Vagina (tissue), 2 donors: ENCODE measurements at regions not wholly inside any gene's neighbourhood (a gene's known extent, or its start where the extent isn't known, plus 50 kb on each side); places are given as distances from the start of the nearest gene placed in this dataset.

ENCODE experiments used
- DNase-seq, 2 donors: peaks; one replicate each; pipeline ENCODE4 v3.0.0-alpha.2; 2017; ENCODE audit errors: extremely low spot score in 2 of 2
- H3K27ac ChIP-seq: fragments of 200-600 bp; sonication (generic); one replicate; pipeline ENCODE4 v1.5.1; 2019
- H3K27me3 ChIP-seq: fragments of 200-600 bp; sonication (generic); one replicate; pipeline ENCODE4 v1.5.1; 2019
- H3K36me3 ChIP-seq, 2 donors: fragments of 200-600 bp; sonication (generic); one replicate each; pipeline ENCODE4 v1.5.1; 2017 to 2019
- H3K4me1 ChIP-seq: fragments of 200-600 bp; sonication (generic); one replicate; pipeline ENCODE4 v1.5.1; 2019
- H3K4me3 ChIP-seq, 2 donors: fragments of 200-600 bp; sonication (generic); 1 replicate in 1 of 2; 2 replicates in 1 of 2; pipeline ENCODE4 v1.5.1; 2016 to 2019
- H3K9me3 ChIP-seq: fragments of 200-600 bp; sonication (generic); one replicate; pipeline ENCODE4 v1.5.1; 2019
- POLR2A ChIP-seq, 2 donors: fragments of 450-650 bp; IDR thresholded peaks; one replicate each; pipeline ENCODE4 v1.6.1; 2017; ENCODE audit warnings: antibody characterized with exemption in 2 of 2, mild to moderate bottlenecking in 2 of 2, moderate library complexity in 2 of 2
- POLR2AphosphoS5 ChIP-seq, 2 donors: sonication (generic); formaldehyde crosslinking; IDR thresholded peaks; one replicate each; pipeline ENCODE4 v1.9.0; 2017; ENCODE audit warnings: antibody characterized with exemption in 2 of 2, mild to moderate bottlenecking in 2 of 2, low read depth in 1 of 2; ENCODE audit not compliant: insufficient read depth in 1 of 2
- intact Hi-C: fragments of 100-400 bp; cut with DNase I; formaldehyde crosslinking; loops from one replicate; pipeline ENCODE4 v1.15.1; 2023
- TF ChIP-seq, protein P1 (sequence below), 3 experiments: fragments of 450-650 bp in 2 of 3; fragments of 200-600 bp in 1 of 3; sonication (generic) in 1 of 3; IDR thresholded peaks; one replicate each; pipeline ENCODE4 v1.5.1; 2017 to 2019; ENCODE audit warnings: antibody characterized with exemption in 3 of 3, mild to moderate bottlenecking in 2 of 3, moderate library complexity in 2 of 3

DNA sequence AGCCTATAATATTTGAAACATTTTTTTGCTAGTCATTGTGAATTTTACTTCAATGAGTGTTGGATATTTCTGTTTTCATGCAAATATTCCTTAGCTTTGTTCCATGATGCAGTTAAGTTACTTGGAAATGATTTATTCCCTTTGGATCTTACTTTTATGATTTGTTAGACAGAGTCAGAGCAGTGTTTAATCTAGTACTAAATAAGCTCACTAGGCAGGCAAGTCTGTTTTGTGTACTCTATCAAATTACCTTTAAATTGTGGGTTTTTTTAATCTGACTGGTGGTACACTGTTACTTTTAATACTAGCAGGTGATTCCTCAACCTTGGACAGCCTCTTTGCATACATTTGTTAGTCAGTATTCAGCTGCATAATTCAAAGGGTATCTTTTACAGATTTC is 173.3 kb upstream of the MBNL1 start:
- H3K4me1 ChIP-seq: peaks cover 25% of the 10 kb centered on the region
- H3K4me3 ChIP-seq: no peak overlapping the region
- peak overlapping the region; percentile 10 for H3K27ac ChIP-seq
- H3K27me3 ChIP-seq: no peaks in the 10 kb centered on the region
- DNase-seq: no peak
- no peaks in the 10 kb centered on the region for H3K36me3 ChIP-seq
- intact Hi-C loops: no loop called here
- TF ChIP-seq POLR2AphosphoS5 (IDR thresholded peaks at IDR 0.05; ENCODE audit: insufficient read depth in 1 of 2, low read depth in 1 of 2): no peak
- no peak for TF ChIP-seq POLR2A (IDR thresholded peaks at IDR 0.05)
- TF ChIP-seq, protein P1, sequence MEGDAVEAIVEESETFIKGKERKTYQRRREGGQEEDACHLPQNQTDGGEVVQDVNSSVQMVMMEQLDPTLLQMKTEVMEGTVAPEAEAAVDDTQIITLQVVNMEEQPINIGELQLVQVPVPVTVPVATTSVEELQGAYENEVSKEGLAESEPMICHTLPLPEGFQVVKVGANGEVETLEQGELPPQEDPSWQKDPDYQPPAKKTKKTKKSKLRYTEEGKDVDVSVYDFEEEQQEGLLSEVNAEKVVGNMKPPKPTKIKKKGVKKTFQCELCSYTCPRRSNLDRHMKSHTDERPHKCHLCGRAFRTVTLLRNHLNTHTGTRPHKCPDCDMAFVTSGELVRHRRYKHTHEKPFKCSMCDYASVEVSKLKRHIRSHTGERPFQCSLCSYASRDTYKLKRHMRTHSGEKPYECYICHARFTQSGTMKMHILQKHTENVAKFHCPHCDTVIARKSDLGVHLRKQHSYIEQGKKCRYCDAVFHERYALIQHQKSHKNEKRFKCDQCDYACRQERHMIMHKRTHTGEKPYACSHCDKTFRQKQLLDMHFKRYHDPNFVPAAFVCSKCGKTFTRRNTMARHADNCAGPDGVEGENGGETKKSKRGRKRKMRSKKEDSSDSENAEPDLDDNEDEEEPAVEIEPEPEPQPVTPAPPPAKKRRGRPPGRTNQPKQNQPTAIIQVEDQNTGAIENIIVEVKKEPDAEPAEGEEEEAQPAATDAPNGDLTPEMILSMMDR (IDR thresholded peaks at IDR 0.05): no peak
- no peaks in the 10 kb centered on the region for H3K9me3 ChIP-seq

DNA sequence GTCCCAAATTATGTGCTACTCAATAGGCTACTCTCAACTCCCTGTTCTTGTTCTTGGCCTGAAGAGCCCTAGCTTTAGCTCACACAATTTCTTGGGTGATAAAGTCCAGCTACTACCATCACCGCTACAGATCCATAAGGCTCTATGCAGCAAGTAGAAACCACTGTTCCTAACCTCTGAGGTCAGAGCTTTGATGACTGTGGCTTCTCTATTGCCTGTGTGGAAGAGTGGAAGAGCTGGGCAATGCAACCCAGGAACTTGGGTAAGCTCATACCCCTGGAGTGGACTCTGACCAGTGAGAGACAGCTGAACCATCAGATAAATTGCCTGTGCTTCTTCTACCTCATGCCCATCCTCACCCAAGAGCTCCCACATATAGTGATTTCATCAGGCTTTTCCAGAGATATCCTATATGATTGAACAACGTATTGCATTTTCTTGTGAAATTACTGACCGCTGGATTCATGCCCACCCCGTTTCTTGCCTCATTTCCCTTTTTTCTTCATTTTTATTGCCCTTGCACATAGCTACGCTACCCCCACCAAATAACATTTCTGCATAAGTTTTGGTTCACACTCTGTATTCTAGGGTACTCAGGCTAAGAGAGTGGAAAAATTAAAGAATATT is 172.3 kb upstream of the MBNL1 start:
- intact Hi-C loops: no loop called here
- Histone ChIP-seq H3K9me3 (no peaks in the 10 kb centered on the region), H3K27ac (peak overlapping the region; percentile 10), H3K4me3 (no peak overlapping the region), H3K36me3 (no peaks in the 10 kb centered on the region), H3K4me1 (peaks cover 25% of the 10 kb centered on the region), H3K27me3 (no peaks in the 10 kb centered on the region)
- DNase-seq: no peak
- TF ChIP-seq POLR2AphosphoS5 (IDR thresholded peaks at IDR 0.05; ENCODE audit: insufficient read depth in 1 of 2, low read depth in 1 of 2): no peak
- TF ChIP-seq, protein P1 (IDR thresholded peaks at IDR 0.05): no peak
- no peak for TF ChIP-seq POLR2A (IDR thresholded peaks at IDR 0.05)

DNA sequence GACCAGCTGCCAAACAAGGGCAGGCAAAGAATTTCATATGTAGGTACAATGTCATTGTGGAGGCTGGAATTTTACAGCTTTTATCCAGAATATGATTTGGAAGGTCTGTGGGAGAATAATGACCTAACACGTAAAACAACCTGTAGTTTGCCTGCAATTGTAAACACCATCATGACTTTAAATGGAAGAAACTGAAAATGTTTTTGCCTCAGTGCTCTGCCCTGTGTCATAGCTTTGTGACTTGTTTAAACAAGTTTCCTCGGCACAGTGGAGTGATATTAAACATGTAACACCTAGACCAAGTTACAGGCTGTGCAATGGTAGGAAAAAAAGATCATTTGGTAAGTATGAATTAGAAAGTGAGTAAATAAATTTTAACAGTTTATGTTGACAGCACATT is 171.6 kb upstream of the MBNL1 start:
- no peak overlapping the region for H3K27ac ChIP-seq
- no peak for DNase-seq
- no peak overlapping the region for H3K4me3 ChIP-seq
- intact Hi-C loops: no loop called here
- H3K9me3 ChIP-seq: no peaks in the 10 kb centered on the region
- H3K27me3 ChIP-seq: no peaks in the 10 kb centered on the region
- peaks cover 25% of the 10 kb centered on the region for H3K4me1 ChIP-seq
- no peak for TF ChIP-seq POLR2A (IDR thresholded peaks at IDR 0.05)
- TF ChIP-seq POLR2AphosphoS5 (IDR thresholded peaks at IDR 0.05; ENCODE audit: insufficient read depth in 1 of 2, low read depth in 1 of 2): no peak
- TF ChIP-seq, protein P1 (IDR thresholded peaks at IDR 0.05): no peak
- no peaks in the 10 kb centered on the region for H3K36me3 ChIP-seq

DNA sequence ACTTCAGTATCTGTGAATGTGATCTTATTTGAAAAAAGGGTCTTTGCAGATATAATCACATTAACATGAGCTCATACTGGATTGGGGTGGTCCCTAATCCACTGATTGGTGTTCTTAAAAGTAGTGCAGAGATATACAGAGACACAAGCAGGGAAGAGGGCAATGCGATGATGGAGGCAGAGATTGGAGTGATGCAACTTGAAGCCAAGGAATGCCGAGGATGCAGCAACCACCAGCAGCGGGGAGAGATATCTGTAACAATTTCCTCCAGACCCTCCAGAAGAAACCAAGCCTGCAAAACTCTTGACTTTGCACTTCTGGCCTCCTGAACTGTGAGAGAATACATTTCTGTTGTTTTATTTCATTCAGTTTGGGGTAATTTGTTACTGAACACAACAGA is 171.0 kb upstream of the MBNL1 start:
- no peak overlapping the region for H3K27ac ChIP-seq
- H3K27me3 ChIP-seq: no peaks in the 10 kb centered on the region
- H3K4me1 ChIP-seq: peaks cover 25% of the 10 kb centered on the region
- TF ChIP-seq POLR2AphosphoS5 (IDR thresholded peaks at IDR 0.05; ENCODE audit: insufficient read depth in 1 of 2, low read depth in 1 of 2): no peak
- H3K9me3 ChIP-seq: no peaks in the 10 kb centered on the region
- no peak overlapping the region for H3K4me3 ChIP-seq
- DNase-seq: no peak
- no peaks in the 10 kb centered on the region for H3K36me3 ChIP-seq
- intact Hi-C loops: no loop called here

DNA sequence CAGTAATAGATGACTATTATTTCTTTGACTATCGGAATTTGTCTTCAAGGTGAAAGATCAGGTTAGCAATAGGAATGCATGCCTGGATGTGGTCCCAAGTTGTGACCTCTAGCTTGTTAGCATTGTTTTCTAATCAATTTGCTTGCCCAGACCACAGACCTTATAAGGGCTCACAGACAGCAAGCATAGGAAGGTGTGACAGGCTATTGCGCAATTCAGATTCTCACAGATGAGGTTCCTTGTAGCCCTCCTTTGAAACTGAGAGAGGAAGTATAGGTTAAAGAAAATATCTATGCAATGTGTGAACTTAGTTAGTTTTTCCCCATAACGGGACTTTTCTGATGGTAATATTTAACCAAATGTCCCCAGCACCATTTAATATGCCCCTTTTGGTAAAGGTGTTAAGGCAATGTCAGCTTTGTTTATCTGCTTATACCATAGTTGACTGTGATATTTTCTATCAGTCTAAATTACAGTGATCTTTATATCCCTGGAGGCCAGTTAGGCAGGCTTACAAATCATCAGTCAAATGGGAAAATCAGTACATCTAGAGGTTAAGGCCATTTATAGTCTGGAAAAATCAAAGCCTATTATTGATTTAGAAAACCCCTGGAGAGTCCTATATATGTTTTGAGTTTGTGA is 168.1 kb upstream of the MBNL1 start:
- H3K27ac ChIP-seq: no peak overlapping the region
- H3K4me3 ChIP-seq: no peak overlapping the region
- no peak for TF ChIP-seq POLR2AphosphoS5 (IDR thresholded peaks at IDR 0.05; ENCODE audit: insufficient read depth in 1 of 2, low read depth in 1 of 2)
- no peak for TF ChIP-seq POLR2A (IDR thresholded peaks at IDR 0.05)
- TF ChIP-seq, protein P1 (IDR thresholded peaks at IDR 0.05): no peak
- peaks cover 22% of the 10 kb centered on the region for H3K4me1 ChIP-seq
- DNase-seq: no peak
- H3K9me3 ChIP-seq: no peaks in the 10 kb centered on the region
- intact Hi-C loops: no loop called here
- H3K27me3 ChIP-seq: no peaks in the 10 kb centered on the region
- H3K36me3 ChIP-seq: no peaks in the 10 kb centered on the region
